ENCODE measurements at regions not wholly inside any gene's neighbourhood (a gene's known extent, or its start where the extent isn't known, plus 50 kb on each side); places are given as distances from the start of the nearest gene placed in this dataset.

DNA sequence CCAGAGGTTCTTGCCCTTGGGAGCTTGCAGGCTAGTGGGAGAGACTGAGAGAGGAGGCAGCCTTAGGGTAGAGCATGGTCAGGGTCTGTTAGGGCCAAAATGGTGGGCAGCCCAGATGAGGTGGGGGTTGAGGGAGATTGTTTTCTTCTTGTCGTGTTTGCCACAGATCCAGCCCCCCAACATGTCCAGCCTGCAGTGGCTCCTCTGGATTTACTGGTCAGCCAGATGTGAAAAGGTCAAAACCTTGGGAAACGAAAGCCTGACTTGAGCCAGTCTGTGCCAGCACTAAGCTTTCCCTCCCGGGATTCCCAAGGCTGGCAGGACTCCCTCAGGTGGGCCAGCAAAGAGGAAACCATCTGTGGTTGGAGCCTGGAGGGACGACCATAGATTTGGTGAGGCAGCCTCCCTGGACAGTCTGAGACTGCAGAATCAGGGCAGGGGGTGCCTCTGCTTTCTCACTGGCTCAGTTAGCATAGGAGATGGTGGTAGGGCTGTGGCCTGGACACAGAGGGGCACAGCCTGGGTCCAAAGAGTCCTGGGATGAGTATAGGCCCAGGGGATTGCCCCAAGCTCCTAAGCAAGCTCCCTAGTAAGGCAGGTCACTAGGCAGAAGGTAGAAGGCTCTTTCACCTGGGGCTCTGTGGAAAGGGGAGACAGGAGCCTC lies 51.2 kb upstream of the PRR23C start:
- 51% methylated on average over 3 of the region's 4 CpGs for WGBS (ENCODE audit: insufficient coverage)

DNA sequence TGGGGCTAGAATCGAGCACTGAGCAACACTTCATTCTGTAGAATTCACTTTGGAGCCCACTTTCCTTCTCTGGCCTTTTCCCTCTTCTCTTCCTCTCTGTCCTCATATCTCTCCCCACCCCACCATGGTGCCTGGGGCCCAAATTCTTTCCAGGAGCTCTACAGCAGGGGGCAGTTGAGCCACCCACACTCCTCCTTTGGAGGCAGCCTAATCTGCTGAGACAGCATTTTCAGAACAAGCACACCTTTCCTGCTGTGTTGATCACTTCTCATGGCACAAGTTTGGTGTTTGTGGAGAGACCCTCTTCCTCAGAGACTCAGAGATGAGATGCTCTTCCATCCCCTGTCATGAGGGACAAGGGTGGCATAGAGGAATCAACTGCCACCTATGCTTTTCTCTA lies 52.0 kb upstream of the PRR23C start:
- no peaks in the 10 kb centered on the region for H3K36me3 ChIP-seq (ENCODE audit: control insufficient read depth, insufficient read depth, low read length)
- H3K4me3 ChIP-seq (ENCODE audit: low read length): no peak overlapping the region
- no peaks in the 10 kb centered on the region for H3K9me3 ChIP-seq (replicated peaks; ENCODE audit: control insufficient read depth, low read depth, low read length)
- no peak for DNase-seq
- no peak overlapping the region for H3K27ac ChIP-seq (ENCODE audit: low read length)
- no peaks in the 10 kb centered on the region for H3K27me3 ChIP-seq (ENCODE audit: control insufficient read depth, insufficient read depth, low read length)
- no peaks in the 10 kb centered on the region for H3K4me1 ChIP-seq (ENCODE audit: control insufficient read depth, insufficient read depth, low read length)
- 88% methylated on average over 1 of the region's 1 CpG for WGBS (ENCODE audit: insufficient coverage)

More for the DNA sequence above, 51.2 kb upstream of the PRR23C start:
- no peak overlapping the region for H3K4me3 ChIP-seq (ENCODE audit: low read length)
- H3K9me3 ChIP-seq (replicated peaks; ENCODE audit: control insufficient read depth, low read depth, low read length): no peaks in the 10 kb centered on the region
- no peaks in the 10 kb centered on the region for H3K27me3 ChIP-seq (ENCODE audit: control insufficient read depth, insufficient read depth, low read length)
- H3K36me3 ChIP-seq (ENCODE audit: control insufficient read depth, insufficient read depth, low read length): no peaks in the 10 kb centered on the region
- H3K27ac ChIP-seq (ENCODE audit: low read length): no peak overlapping the region
- no peaks in the 10 kb centered on the region for H3K4me1 ChIP-seq (ENCODE audit: control insufficient read depth, insufficient read depth, low read length)
- DNase-seq: no peak

GRCh38 chr3:139098391-139098790 lies 53.7 kb upstream of the PRR23C start:
- Histone ChIP-seq H3K9me3 (replicated peaks; ENCODE audit: control insufficient read depth, low read depth, low read length) (no peaks in the 10 kb centered on the region), H3K27ac (ENCODE audit: low read length) (no peak overlapping the region), H3K4me1 (ENCODE audit: control insufficient read depth, insufficient read depth, low read length) (no peaks in the 10 kb centered on the region), H3K4me3 (ENCODE audit: low read length) (no peak overlapping the region), H3K27me3 (ENCODE audit: control insufficient read depth, insufficient read depth, low read length) (no peaks in the 10 kb centered on the region), H3K36me3 (ENCODE audit: control insufficient read depth, insufficient read depth, low read length) (no peaks in the 10 kb centered on the region)
- no CpG with 5 or more reads among the region's 1 CpG for WGBS (ENCODE audit: insufficient coverage)
- DNase-seq: no peak

- Histone ChIP-seq H3K4me1 (ENCODE audit: control insufficient read depth, insufficient read depth, low read length) (no peaks in the 10 kb centered on the region), H3K27me3 (ENCODE audit: control insufficient read depth, insufficient read depth, low read length) (no peaks in the 10 kb centered on the region), H3K9me3 (replicated peaks; ENCODE audit: control insufficient read depth, low read depth, low read length) (no peaks in the 10 kb centered on the region), H3K27ac (ENCODE audit: low read length) (no peak overlapping the region), H3K4me3 (ENCODE audit: low read length) (no peak overlapping the region), H3K36me3 (ENCODE audit: control insufficient read depth, insufficient read depth, low read length) (no peaks in the 10 kb centered on the region)
- DNase-seq: no peak
- 74% methylated on average over 3 of the region's 5 CpGs for WGBS (ENCODE audit: insufficient coverage)
Observed at GRCh38 chr3:139099968-139100817, 55.5 kb upstream of the PRR23C start.

DNA sequence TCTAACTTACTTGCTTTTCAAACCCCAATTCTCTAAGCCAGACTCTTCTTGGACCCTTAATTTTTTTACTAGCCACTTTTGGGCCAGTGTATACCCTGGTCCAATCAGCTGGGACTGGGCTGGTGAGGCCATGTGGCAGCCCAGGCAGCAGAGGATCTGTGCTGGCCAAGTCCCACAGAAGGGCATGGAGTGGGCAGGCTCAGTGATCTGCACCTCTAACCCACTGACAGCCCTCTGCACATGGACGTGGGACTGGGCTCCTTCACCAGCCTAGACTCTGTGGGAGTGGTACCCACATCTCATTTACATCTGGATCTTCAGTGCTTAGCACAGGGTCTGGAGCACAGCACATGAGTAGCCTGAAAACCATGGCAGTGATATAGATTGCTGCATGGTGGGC lies 56.1 kb upstream of the PRR23C start:
- WGBS (ENCODE audit: insufficient coverage): no CpG with 5 or more reads among the region's 1 CpG
- H3K4me1 ChIP-seq (ENCODE audit: control insufficient read depth, insufficient read depth, low read length): no peaks in the 10 kb centered on the region
- no peaks in the 10 kb centered on the region for H3K27me3 ChIP-seq (ENCODE audit: control insufficient read depth, insufficient read depth, low read length)
- no peak for DNase-seq
- no peaks in the 10 kb centered on the region for H3K9me3 ChIP-seq (replicated peaks; ENCODE audit: control insufficient read depth, low read depth, low read length)
- no peak overlapping the region for H3K27ac ChIP-seq (ENCODE audit: low read length)
- H3K36me3 ChIP-seq (ENCODE audit: control insufficient read depth, insufficient read depth, low read length): no peaks in the 10 kb centered on the region
- no peak overlapping the region for H3K4me3 ChIP-seq (ENCODE audit: low read length)

GRCh38 chr3:139101396-139101795 lies 56.7 kb upstream of the PRR23C start:
- Histone ChIP-seq H3K36me3 (ENCODE audit: control insufficient read depth, insufficient read depth, low read length) (no peaks in the 10 kb centered on the region), H3K4me1 (ENCODE audit: control insufficient read depth, insufficient read depth, low read length) (no peaks in the 10 kb centered on the region), H3K4me3 (ENCODE audit: low read length) (no peak overlapping the region), H3K27me3 (ENCODE audit: control insufficient read depth, insufficient read depth, low read length) (no peaks in the 10 kb centered on the region), H3K27ac (ENCODE audit: low read length) (no peak overlapping the region), H3K9me3 (replicated peaks; ENCODE audit: control insufficient read depth, low read depth, low read length) (no peaks in the 10 kb centered on the region)
- DNase-seq: no peak
- 28% methylated on average over 2 of the region's 2 CpGs for WGBS (ENCODE audit: insufficient coverage)

DNA sequence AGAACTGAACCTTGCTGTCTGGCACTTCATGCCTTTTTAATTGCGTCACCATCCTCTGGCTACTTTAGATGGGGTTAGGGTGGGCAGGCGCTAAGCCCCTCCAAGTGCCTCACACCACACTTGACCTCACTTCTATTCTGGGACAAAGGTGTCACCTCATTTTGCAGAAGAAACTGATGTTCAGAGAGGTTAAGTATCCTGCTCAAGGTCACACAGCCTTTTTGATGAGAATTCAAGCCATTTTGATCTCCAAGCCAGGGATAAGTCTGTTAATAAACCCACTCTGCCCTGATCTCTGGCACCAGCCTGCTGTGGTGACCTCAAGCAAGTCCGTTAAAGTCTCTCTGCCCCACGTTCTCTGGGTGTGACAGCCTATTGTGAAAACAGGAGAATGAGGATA lies 58.8 kb upstream of the PRR23C start:
- H3K9me3 ChIP-seq (replicated peaks; ENCODE audit: control insufficient read depth, low read depth, low read length): no peaks in the 10 kb centered on the region
- no peaks in the 10 kb centered on the region for H3K4me1 ChIP-seq (ENCODE audit: control insufficient read depth, insufficient read depth, low read length)
- no peak overlapping the region for H3K27ac ChIP-seq (ENCODE audit: low read length)
- H3K4me3 ChIP-seq (ENCODE audit: low read length): no peak overlapping the region
- H3K27me3 ChIP-seq (ENCODE audit: control insufficient read depth, insufficient read depth, low read length): no peaks in the 10 kb centered on the region
- no peaks in the 10 kb centered on the region for H3K36me3 ChIP-seq (ENCODE audit: control insufficient read depth, insufficient read depth, low read length)
- no peak for DNase-seq
- no CpG with 5 or more reads among the region's 4 CpGs for WGBS (ENCODE audit: insufficient coverage)

- no peak overlapping the region for H3K27ac ChIP-seq (ENCODE audit: low read length)
- no peaks in the 10 kb centered on the region for H3K27me3 ChIP-seq (ENCODE audit: control insufficient read depth, insufficient read depth, low read length)
- H3K36me3 ChIP-seq (ENCODE audit: control insufficient read depth, insufficient read depth, low read length): no peaks in the 10 kb centered on the region
- no peaks in the 10 kb centered on the region for H3K9me3 ChIP-seq (replicated peaks; ENCODE audit: control insufficient read depth, low read depth, low read length)
- WGBS (ENCODE audit: insufficient coverage): 89% methylated on average over 3 of the region's 5 CpGs
- DNase-seq: no peak
- H3K4me3 ChIP-seq (ENCODE audit: low read length): no peak overlapping the region
- no peaks in the 10 kb centered on the region for H3K4me1 ChIP-seq (ENCODE audit: control insufficient read depth, insufficient read depth, low read length)
Observed at GRCh38 chr3:139104062-139104461, 59.4 kb upstream of the PRR23C start.

GRCh38 chr3:139105154-139105702 lies 60.5 kb upstream of the PRR23C start:
- H3K4me1 ChIP-seq (ENCODE audit: control insufficient read depth, insufficient read depth, low read length): no peaks in the 10 kb centered on the region
- H3K27ac ChIP-seq (ENCODE audit: low read length): no peak overlapping the region
- H3K9me3 ChIP-seq (replicated peaks; ENCODE audit: control insufficient read depth, low read depth, low read length): no peaks in the 10 kb centered on the region
- H3K4me3 ChIP-seq (ENCODE audit: low read length): no peak overlapping the region
- no peaks in the 10 kb centered on the region for H3K27me3 ChIP-seq (ENCODE audit: control insufficient read depth, insufficient read depth, low read length)
- 65% methylated on average over 5 of the region's 7 CpGs for WGBS (ENCODE audit: insufficient coverage)
- no peaks in the 10 kb centered on the region for H3K36me3 ChIP-seq (ENCODE audit: control insufficient read depth, insufficient read depth, low read length)
- no peak for DNase-seq
